Activated CD8-positive, alpha-beta memory T cell treated with anti-CD3 and anti-CD28 coated beads, Interleukin-2, amount 50 U/mL, for 48 hours (primary cell): ENCODE measurements at regions not wholly inside any gene's neighbourhood (a gene's known extent, or its start where the extent isn't known, plus 50 kb on each side); places are given as distances from the start of the nearest gene placed in this dataset.

Experiments used
- DNase-seq: peaks from one replicate; pipeline ENCODE4 v3.0.0-alpha.2; 2020

GRCh38 chr18:38900445-38900844, 1334.8 kb upstream of the CELF4 start:
- no peak for DNase-seq

DNA sequence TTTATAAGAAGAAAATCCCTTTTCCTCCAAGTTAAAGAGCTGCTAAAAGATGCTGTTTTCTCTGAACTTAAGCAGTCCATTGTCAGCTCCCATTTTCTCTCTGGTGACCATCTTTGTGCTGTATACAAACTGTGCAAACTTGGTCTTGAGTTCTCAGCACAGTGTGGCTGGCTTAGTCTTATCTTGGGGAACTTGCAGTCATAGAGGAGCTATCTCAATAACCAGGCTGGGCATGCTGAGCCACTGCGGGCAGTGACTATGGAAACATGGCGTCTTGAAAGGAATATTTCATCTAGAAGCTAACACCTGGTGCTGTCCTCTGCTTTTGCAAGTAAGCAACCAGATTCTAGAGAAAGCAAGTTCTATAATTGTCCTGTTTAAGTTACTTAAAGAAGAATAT, 1334.4 kb upstream of the CELF4 start:
- DNase-seq: no peak

DNA sequence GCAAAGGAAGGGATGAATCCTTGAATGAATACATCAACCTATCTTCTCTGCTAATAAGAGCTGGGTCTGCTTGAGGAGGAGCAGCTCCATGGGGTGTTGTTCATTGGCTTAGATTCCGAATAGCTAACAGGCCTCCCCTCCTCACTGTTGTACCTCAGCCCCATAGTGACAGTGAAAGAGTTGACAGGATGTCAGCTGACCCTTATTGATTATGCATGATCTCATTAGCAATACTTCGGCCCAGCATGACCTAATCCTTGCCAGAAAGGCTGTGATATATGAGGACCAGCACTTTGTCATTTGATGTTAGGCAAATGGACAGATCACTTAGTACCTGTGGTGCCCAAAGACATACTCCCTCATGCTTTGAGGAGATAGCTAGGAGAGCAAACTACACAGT, 1333.7 kb upstream of the CELF4 start:
- no peak for DNase-seq

GRCh38 chr18:38898167-38898566, 1332.6 kb upstream of the CELF4 start:
- no peak for DNase-seq

DNA sequence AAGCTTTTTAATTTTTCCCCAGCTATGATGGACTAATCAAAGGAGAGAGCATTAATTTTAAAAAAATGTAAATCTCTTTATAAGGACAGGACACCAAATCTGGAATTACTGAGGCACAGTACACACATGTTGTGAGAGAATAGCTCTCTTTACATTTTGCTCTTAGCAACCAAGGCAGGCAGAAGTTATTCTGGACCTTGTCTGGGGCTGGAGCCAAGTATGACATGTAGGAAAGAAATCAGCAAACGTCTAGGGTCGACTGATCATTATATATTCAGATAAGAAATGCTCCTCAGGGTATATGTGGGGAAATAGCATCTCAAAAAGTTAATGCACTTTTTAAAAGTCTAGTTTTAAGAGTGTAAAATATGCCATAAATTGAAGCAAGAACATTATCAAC, 1330.0 kb upstream of the CELF4 start:
- DNase-seq: no peak

GRCh38 chr18:38887671-38888020, 1322.0 kb upstream of the CELF4 start:
- DNase-seq: no peak

DNA sequence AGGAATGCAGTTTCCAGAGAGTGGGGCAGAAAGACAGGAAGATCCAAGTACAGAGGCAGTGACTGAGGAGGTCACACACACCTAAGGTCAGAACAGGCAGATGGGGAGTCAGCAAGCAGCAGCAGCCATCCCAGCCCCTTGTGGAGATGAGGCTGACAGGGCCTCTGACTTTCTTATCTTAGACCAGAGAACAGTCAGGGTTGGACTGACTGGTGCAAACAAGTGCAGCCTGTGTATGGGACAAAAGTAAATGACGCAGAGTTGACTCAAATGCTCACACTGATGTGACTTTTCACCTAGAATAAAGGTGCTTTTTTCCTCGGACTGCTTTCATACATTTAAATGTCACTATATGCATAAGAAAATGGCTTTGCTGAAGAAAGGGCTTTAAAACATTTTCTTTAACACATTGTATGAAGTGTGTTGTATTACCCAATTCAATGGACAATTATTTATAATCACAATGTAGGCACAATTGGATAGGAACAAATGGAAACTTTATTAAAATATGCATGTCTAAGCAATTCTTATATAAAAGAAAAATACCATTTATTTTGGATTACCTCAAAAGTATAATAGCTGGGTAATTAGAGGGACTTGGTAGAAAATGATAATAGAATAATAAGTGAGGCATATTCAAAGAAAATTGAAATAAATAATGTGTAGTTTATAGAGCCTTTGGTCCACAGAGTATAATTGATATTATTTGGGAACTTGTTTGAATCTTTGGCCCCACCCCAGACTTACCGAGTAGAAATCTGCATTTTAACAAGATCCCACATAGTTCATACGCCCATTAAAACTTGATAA, 1321.5 kb upstream of the CELF4 start:
- no peak for DNase-seq

GRCh38 chr18:38886235-38886634, 1320.6 kb upstream of the CELF4 start:
- DNase-seq: no peak

GRCh38 chr18:38884050-38884449, 1318.5 kb upstream of the CELF4 start:
- DNase-seq: no peak

DNA sequence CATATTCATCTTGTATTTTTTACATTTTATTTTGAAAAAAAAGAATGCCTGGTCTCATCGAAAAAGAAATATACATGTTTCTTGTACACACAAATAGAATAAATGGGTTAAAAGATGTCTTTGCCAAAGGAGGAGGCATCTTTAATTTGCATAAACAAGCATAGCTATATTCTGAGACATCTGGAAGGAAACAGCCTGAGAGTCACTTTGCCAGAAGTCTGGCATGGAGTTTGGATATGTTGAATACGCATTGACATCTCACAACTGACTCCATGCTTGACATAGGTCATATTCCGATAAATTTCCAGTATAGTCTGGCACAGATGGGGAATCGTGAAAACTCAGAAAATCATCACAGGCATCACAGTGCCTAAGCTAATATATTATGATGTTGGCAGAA, 1317.5 kb upstream of the CELF4 start:
- DNase-seq: no peak

GRCh38 chr18:38879871-38880270, 1314.3 kb upstream of the CELF4 start:
- DNase-seq: no peak

DNA sequence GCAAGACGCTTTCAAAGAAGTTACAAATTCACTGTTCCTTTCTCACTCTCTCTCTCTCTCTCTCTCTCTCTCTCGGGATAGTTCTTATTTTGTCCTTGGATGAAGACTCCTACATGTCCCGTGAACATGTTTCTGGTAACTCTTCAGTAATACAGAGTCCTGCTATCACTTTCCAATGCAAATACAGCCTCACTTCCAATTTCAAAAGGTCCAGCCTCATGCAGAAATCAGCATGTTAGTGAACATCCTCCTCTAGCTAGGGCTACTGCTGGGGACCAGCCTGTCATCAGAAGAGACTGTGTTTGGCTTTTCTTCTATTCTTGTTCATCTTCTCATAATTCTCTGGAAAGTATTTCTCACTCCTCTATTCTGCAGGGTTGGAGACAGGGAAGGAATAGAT, 1306.7 kb upstream of the CELF4 start:
- no peak for DNase-seq

DNA sequence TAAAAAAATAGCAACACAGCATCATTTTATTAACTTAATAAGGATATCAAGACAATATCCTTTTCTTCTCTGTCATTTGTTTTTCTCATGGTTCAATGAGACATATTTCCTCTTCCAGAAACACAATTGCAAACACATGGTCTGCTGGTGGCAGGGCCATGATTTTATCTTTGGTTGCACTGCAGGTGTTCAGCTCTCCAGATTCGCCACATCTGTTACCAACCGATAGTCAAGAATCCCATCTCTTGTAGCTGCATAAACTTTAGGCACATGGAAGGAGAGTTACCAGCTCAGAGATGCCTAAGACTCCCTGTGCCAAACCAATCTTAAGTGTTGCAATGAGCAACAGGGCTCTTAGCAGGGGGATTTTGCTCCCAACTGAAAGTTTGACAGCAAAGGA, 1303.2 kb upstream of the CELF4 start:
- DNase-seq: no peak

GRCh38 chr18:38867680-38868079, 1302.1 kb upstream of the CELF4 start:
- no peak for DNase-seq

GRCh38 chr18:38851526-38851925, 1285.9 kb upstream of the CELF4 start:
- DNase-seq: no peak

DNA sequence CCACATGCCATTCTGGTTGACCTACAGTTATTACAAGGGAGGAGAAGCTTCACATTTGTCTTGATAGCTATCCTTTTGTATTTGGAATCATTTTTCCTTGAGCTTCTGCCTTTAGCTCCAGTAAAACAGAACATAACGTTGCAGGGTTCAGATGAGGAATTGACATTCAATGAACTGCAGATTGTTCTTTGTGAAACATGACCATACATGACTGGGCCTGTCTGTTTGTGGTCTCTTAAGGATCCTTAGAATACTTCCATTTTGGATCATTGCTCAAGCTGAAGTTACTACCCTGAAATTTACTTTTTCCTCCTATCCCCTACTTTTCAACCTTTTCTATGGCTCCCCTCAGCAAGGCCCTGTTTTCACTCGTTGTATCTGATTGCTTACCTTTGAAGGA, 1281.7 kb upstream of the CELF4 start:
- DNase-seq: no peak

DNA sequence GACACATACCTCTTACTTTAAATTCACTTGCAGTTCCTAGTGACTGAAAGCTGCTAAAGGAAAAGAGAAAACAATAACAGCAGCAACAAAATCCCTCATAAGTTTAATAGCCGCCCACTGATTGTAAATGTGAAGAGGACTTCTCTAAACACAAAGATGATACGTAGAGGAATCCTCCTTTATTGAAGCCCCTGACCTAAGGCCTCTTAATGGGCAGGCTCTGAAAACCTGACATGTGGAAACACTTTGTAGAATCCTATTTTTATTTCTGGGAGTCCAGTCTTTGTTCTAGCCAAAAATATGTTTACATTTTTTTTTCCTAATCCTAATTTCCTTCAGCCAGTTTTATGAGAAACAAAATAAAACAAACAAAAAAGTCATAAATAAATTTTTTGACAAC, 1277.7 kb upstream of the CELF4 start:
- DNase-seq: no peak

- DNase-seq: no peak
These were observed 1260.6 kb upstream of the CELF4 start for GRCh38 chr18:38826247-38826646.

DNA sequence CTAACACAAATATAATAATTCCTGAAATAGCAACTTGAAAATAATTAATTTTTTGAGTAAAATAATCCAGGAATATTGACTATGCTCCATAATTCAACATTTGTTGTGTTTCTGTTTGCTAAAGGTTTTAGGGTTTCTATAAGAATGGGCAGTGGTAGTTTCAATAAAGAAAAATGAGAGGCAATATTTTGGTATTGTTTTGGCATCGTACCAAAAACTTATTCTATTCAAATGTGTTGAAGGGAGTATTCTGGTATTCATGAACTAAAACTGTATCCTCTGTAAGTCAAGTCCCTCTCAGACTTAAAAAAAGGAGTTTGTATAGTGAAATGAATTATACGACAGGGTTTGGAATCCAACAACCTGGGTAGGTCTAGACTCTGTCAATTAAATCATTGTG, 1245.6 kb upstream of the CELF4 start:
- no peak for DNase-seq

GRCh38 chr18:38810789-38811188, 1245.2 kb upstream of the CELF4 start:
- no peak for DNase-seq

- DNase-seq: no peak
These were observed 1242.3 kb upstream of the CELF4 start for GRCh38 chr18:38807915-38808314.

DNA sequence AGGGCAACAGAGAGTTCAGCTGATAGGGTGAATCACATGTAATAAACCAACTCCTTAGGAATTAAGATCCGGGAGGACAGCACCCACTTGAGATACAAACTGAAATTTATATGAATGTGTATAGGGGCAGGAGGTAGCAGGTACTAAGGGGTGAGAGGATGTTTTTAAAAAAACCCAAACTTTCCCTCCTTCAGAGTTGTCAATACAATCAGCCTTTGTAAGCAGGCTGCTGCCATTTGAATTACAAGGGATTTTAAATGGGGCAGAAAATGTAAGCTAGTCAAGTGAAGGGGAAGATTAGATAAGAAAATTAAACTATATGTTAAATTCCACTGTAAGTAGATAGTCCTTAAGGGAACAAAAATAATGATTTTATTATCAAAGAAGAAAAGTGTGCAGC, 1239.7 kb upstream of the CELF4 start:
- no peak for DNase-seq

- no peak for DNase-seq
These were observed 1236.0 kb upstream of the CELF4 start for GRCh38 chr18:38801640-38802039.

DNA sequence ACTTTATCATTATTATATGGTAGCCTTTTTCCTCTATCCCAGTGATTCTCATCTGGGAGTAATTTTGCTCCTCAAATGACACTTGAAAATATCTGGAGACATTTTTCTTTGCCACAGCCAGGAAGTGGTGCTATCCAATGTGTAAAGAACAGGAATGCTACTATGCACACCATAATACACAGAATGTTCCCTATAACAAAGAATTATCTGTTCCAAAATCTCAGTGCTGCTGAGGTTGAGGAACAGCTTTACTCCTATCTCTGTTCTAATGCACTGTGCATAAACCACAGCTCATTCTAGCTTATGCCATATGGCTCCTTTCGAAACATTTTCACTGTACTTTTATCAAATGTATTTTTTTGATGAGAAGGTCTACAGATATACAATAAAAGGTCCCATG, 1231.2 kb upstream of the CELF4 start:
- DNase-seq: no peak

GRCh38 chr18:38792731-38793130, 1227.1 kb upstream of the CELF4 start:
- no peak for DNase-seq

DNA sequence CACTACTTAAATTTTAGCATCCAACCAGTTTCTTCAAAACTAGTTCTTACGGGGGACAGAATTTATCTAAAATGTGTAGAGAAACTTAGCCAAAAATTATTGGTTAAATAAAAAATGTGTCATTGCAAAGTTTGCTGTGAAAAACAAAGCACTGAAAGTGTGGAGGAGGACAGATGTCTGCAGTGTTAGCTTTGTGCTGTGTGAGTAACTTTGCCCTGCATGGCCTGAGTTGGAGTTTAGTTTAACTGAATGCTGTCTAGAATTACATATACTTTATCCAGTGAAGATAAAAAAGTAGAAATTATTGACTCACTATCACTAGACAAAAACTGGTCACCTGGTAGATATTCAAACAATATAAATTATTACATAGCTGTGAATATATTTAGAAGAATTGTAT, 1225.2 kb upstream of the CELF4 start:
- no peak for DNase-seq
